DMS153 treated with DMSO at 0.1 percent for 48 hours (cell line): ENCODE measurements at regions not wholly inside any gene's neighbourhood (a gene's known extent, or its start where the extent isn't known, plus 50 kb on each side); places are given as distances from the start of the nearest gene placed in this dataset.

Experiments
- DNase-seq: peaks from one replicate; lab custom pipeline; 2025; ENCODE audit not compliant: unreplicated experiment; lab: John Stamatoyannopoulos, UW

- DNase-seq: no peak
Measured at GRCh38 chr11:109553284-109553683, 131.3 kb downstream of the C11orf87 start.

- no peak for DNase-seq
Measured at GRCh38 chr11:109554951-109555350, 133.0 kb downstream of the C11orf87 start.

GRCh38 chr11:109564241-109564640 lies 142.3 kb downstream of the C11orf87 start:
- no peak for DNase-seq

GRCh38 chr11:109582470-109582869 lies 160.5 kb downstream of the C11orf87 start:
- no peak for DNase-seq

GRCh38 chr11:109584001-109584972 lies 162.3 kb downstream of the C11orf87 start:
- no peak for DNase-seq

- no peak for DNase-seq
Measured at GRCh38 chr11:109586789-109587188, 164.8 kb downstream of the C11orf87 start.

- DNase-seq: no peak
Measured at GRCh38 chr11:109590782-109591181, 168.8 kb downstream of the C11orf87 start.

- DNase-seq: no peak
Measured at GRCh38 chr11:109597336-109597735, 175.3 kb downstream of the C11orf87 start.

GRCh38 chr11:109604481-109605400 lies 182.8 kb downstream of the C11orf87 start:
- no peak for DNase-seq

GRCh38 chr11:109606256-109606655 lies 184.3 kb downstream of the C11orf87 start:
- DNase-seq: no peak

- DNase-seq: no peak
Measured at GRCh38 chr11:109609454-109610185, 187.6 kb downstream of the C11orf87 start.

- DNase-seq: no peak
Measured at GRCh38 chr11:109612496-109612895, 190.5 kb downstream of the C11orf87 start.

GRCh38 chr11:109619498-109619897 lies 197.5 kb downstream of the C11orf87 start:
- DNase-seq: no peak

GRCh38 chr11:109629734-109630133 lies 207.7 kb downstream of the C11orf87 start:
- no peak for DNase-seq

GRCh38 chr11:109641549-109641948 lies 219.6 kb downstream of the C11orf87 start:
- no peak for DNase-seq

GRCh38 chr11:109644152-109644551 lies 222.2 kb downstream of the C11orf87 start:
- DNase-seq: peak; percentile 72

GRCh38 chr11:109648804-109649203 lies 226.8 kb downstream of the C11orf87 start:
- DNase-seq: no peak

GRCh38 chr11:109654091-109654490 lies 232.1 kb downstream of the C11orf87 start:
- no peak for DNase-seq

GRCh38 chr11:109658190-109658589 lies 236.2 kb downstream of the C11orf87 start:
- no peak for DNase-seq

GRCh38 chr11:109667719-109668118 lies 245.7 kb downstream of the C11orf87 start:
- no peak for DNase-seq
